ENCODE measurements at regions not wholly inside any gene's neighbourhood (a gene's known extent, or its start where the extent isn't known, plus 50 kb on each side); places are given as distances from the start of the nearest gene placed in this dataset.

- TF ChIP-seq, protein P1, sequence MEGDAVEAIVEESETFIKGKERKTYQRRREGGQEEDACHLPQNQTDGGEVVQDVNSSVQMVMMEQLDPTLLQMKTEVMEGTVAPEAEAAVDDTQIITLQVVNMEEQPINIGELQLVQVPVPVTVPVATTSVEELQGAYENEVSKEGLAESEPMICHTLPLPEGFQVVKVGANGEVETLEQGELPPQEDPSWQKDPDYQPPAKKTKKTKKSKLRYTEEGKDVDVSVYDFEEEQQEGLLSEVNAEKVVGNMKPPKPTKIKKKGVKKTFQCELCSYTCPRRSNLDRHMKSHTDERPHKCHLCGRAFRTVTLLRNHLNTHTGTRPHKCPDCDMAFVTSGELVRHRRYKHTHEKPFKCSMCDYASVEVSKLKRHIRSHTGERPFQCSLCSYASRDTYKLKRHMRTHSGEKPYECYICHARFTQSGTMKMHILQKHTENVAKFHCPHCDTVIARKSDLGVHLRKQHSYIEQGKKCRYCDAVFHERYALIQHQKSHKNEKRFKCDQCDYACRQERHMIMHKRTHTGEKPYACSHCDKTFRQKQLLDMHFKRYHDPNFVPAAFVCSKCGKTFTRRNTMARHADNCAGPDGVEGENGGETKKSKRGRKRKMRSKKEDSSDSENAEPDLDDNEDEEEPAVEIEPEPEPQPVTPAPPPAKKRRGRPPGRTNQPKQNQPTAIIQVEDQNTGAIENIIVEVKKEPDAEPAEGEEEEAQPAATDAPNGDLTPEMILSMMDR (IDR thresholded peaks at IDR 0.05; ENCODE audit: low read depth, low read length, missing control alignments) = no peak
- no peak for DNase-seq
- Histone ChIP-seq H3K4me3 (ENCODE audit: low read depth, low read length) (no peak overlapping the region), H3K36me3 (replicated peaks) (no peaks in the 10 kb centered on the region), H3K27ac (no peak overlapping the region), H3K27me3 (replicated peaks) (no peaks in the 10 kb centered on the region)
- in situ Hi-C loops (cut with HindIII; ENCODE audit: low pct_ligation_motif_present, low sequenced_read_pairs) = no loop called here
These were observed 785.2 kb downstream of the DIPK2A start for GRCh38 chr3:144756704-144757440.

DNA sequence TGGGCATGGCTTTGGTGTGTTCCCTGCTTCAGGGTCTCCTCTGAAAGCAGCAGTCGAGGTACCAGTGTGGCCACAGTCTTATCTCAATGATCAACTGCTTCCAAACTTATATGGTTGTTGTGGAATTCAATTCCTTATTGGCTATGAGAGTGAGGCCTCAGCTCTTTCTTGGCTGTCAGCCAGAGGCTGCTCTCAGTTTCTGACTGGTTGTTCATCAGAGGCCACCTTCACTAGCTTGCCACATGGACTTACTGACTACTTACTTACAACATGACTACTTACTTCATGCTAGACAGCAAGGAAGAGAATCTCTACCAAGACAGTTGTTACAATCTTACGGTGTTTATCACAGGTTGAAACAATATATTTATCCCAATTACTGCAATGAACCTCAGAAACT is 789.2 kb downstream of the DIPK2A start:
- TF ChIP-seq, protein P1 (IDR thresholded peaks at IDR 0.05; ENCODE audit: low read depth, low read length, missing control alignments) = no peak
- in situ Hi-C loops (cut with HindIII; ENCODE audit: low pct_ligation_motif_present, low sequenced_read_pairs) = no loop called here
- no peak overlapping the region for H3K4me3 ChIP-seq (ENCODE audit: low read depth, low read length)

DNA sequence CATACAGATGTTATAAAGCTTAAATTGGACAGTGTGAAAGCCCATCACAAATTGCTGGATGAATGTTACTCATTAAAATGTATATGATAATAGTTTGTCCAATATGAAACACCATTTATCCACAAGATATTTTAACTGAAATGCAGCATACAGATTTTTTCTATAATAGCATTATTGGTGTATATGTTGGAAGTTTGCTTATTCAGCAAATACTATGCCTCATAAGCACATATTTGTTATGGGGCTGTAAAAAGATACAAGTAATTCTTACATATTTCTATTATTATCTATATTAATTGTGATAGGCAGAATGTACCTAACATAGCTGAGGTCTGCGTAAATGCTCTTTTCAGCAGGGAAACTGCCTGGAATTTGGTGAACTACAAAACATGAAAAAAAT is 790.5 kb downstream of the DIPK2A start:
- in situ Hi-C loops (cut with HindIII; ENCODE audit: low pct_ligation_motif_present, low sequenced_read_pairs) = no loop called here
- H3K36me3 ChIP-seq (replicated peaks) = no peaks in the 10 kb centered on the region
- no peak overlapping the region for H3K4me3 ChIP-seq (ENCODE audit: low read depth, low read length)
- no peaks in the 10 kb centered on the region for H3K27me3 ChIP-seq (replicated peaks)
- DNase-seq = no peak
- TF ChIP-seq, protein P1 (IDR thresholded peaks at IDR 0.05; ENCODE audit: low read depth, low read length, missing control alignments) = no peak
- H3K27ac ChIP-seq = no peak overlapping the region

More for the DNA sequence above, 789.2 kb downstream of the DIPK2A start:
- DNase-seq = peak; percentile 22
- H3K36me3 ChIP-seq (replicated peaks) = no peaks in the 10 kb centered on the region
- no peak overlapping the region for H3K27ac ChIP-seq
- no peaks in the 10 kb centered on the region for H3K27me3 ChIP-seq (replicated peaks)

DNA sequence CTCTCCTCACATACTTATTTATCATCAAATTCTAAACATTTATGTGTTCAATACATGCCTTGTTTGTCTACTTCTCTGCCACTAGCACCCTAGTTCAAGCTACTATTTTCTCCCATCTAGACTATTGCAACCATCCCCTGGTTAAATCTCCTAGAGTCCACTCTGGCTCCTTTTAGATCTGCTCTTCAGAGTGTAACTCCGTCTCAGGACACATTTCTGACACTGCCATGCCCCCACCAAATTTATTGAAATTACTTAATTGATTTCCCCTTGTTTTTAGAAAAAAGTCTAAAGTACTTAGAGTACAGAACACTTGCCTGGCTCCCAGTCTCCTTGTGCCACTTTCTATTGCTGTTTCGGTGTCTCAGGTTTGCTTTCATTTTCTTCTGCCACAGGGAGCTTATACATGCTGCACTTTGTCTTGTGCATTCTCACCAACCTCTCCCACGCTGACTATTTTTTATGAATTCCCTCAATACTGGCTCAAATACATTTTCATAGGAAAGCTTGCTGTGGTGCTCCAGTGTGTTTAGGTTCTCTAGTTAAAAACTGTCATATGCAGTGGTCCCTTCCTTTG is 792.3 kb downstream of the DIPK2A start:
- H3K27me3 ChIP-seq (replicated peaks) = no peaks in the 10 kb centered on the region
- no peak overlapping the region for H3K27ac ChIP-seq
- H3K4me3 ChIP-seq (ENCODE audit: low read depth, low read length) = no peak overlapping the region
- DNase-seq = no peak
- TF ChIP-seq, protein P1 (IDR thresholded peaks at IDR 0.05; ENCODE audit: low read depth, low read length, missing control alignments) = no peak
- no peaks in the 10 kb centered on the region for H3K36me3 ChIP-seq (replicated peaks)
- in situ Hi-C loops (cut with HindIII; ENCODE audit: low pct_ligation_motif_present, low sequenced_read_pairs) = no loop called here

DNA sequence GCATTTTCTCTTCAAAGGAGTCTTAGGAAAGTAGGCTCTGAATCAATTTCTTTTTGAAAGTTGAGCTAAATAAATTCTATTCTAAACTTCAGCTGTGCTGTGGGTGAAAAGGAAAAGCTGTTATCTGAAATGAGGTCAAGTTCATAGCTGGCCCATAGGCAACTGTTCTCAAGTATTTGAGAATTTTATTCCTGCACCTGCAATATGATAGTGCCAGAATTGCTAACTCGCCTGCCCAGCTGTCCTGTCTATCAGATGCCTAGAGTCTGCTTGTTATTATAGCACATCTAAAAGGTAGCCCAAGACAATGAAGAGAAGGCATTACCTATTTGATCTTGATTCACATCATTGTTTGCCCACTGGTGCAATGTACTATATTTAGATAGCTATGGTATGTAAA is 798.7 kb downstream of the DIPK2A start:
- H3K27me3 ChIP-seq (replicated peaks) = no peaks in the 10 kb centered on the region
- H3K36me3 ChIP-seq (replicated peaks) = no peaks in the 10 kb centered on the region
- H3K4me3 ChIP-seq (ENCODE audit: low read depth, low read length) = no peak overlapping the region
- no peak for DNase-seq
- in situ Hi-C loops (cut with HindIII; ENCODE audit: low pct_ligation_motif_present, low sequenced_read_pairs) = no loop called here
- TF ChIP-seq, protein P1 (IDR thresholded peaks at IDR 0.05; ENCODE audit: low read depth, low read length, missing control alignments) = no peak
- H3K27ac ChIP-seq = no peak overlapping the region
